Smooth muscle cell (in vitro differentiated cells): ENCODE measurements at regions not wholly inside any gene's neighbourhood (a gene's known extent, or its start where the extent isn't known, plus 50 kb on each side); places are given as distances from the start of the nearest gene placed in this dataset.
"Not testable (repeated sequence)": the region's sequence is repeated elsewhere in the genome, so short reads cannot be mapped to it uniquely, and the experiment has no call there.

Experiments used
- DNase-seq: peaks from one replicate; lab custom pipeline; 2025; ENCODE audit not compliant: unreplicated experiment; lab: John Stamatoyannopoulos, UW
- H2AFZ ChIP-seq: fragments of 200-600 bp; sonication (generic); 2 replicates; pipeline ENCODE4 v1.6.0; 2016; ENCODE audit warnings: antibody characterized with exemption, low read depth, mild to moderate bottlenecking
- H3F3A ChIP-seq: fragments of 200-600 bp; sonication (generic); 2 replicates; pipeline ENCODE4 v1.6.0; 2017; ENCODE audit warnings: antibody characterized with exemption, low read depth
- H3K27ac ChIP-seq: fragments of 200-600 bp; sonication (generic); 2 replicates; pipeline ENCODE4 v1.5.1; 2016; ENCODE audit warnings: low read depth, mild to moderate bottlenecking
- H3K27me3 ChIP-seq: fragments of 200-600 bp; sonication (generic); 2 replicates; pipeline ENCODE4 v1.6.1; 2016; ENCODE audit warnings: low read depth, mild to moderate bottlenecking
- H3K36me3 ChIP-seq: fragments of 200-600 bp; sonication (generic); 2 replicates; pipeline ENCODE4 v1.5.1; 2016; ENCODE audit warnings: low read depth
- H3K4me1 ChIP-seq: fragments of 200-600 bp; sonication (generic); 2 replicates; pipeline ENCODE4 v1.5.1; 2016; ENCODE audit warnings: low read depth
- H3K4me2 ChIP-seq: fragments of 200-600 bp; sonication (generic); 2 replicates; pipeline ENCODE4 v1.6.0; 2016; ENCODE audit warnings: mild to moderate bottlenecking
- H3K4me3 ChIP-seq: fragments of 200-600 bp; sonication (generic); 2 replicates; pipeline ENCODE4 v1.5.1; 2016; ENCODE audit warnings: mild to moderate bottlenecking
- H3K79me2 ChIP-seq: fragments of 200-600 bp; sonication (generic); 2 replicates; pipeline ENCODE4 v1.6.0; 2016; ENCODE audit warnings: low read depth, mild to moderate bottlenecking
- H3K9ac ChIP-seq: fragments of 200-600 bp; sonication (generic); 2 replicates; pipeline ENCODE4 v1.6.0; 2016; ENCODE audit warnings: low read depth
- H3K9me3 ChIP-seq: fragments of 200-600 bp; sonication (generic); replicated peaks from 2 replicates; pipeline ENCODE4 v1.5.1; 2016; ENCODE audit warnings: low read depth
- H4K20me1 ChIP-seq: fragments of 200-600 bp; sonication (generic); 2 replicates; pipeline ENCODE4 v1.6.0; 2016; ENCODE audit warnings: low read depth
- WGBS: methylation state at CpG from one replicate; pipeline ENCODE4 v1.1.7; 2016; ENCODE audit warnings: low lambda C conversion rate; 5-methylcytosine and 5-hydroxymethylcytosine counted together

- H3K27me3 ChIP-seq, H3F3A ChIP-seq: not testable (repeated sequence)
- H4K20me1 ChIP-seq = peaks cover 75% of the 10 kb centered on the region
These were observed 263.5 kb upstream of the PLGLB2 start for GRCh38 chr2:87484363-87484762.

GRCh38 chr2:87485455-87485854 is 262.4 kb upstream of the PLGLB2 start:
- not testable (repeated sequence) for H3F3A ChIP-seq, DNase-seq, H3K4me3 ChIP-seq, H3K9me3 ChIP-seq, H3K36me3 ChIP-seq, H2AFZ ChIP-seq, H3K9ac ChIP-seq, H3K27me3 ChIP-seq, H3K4me1 ChIP-seq, H3K4me2 ChIP-seq
- peak overlapping the region; percentile 19 for H3K27ac ChIP-seq
- H4K20me1 ChIP-seq = peaks cover 67% of the 10 kb centered on the region
- H3K79me2 ChIP-seq = peaks cover 46% of the 10 kb centered on the region
- WGBS = 21% methylated on average over 7 of the region's 8 CpGs

More at GRCh38 chr2:87484363-87484762, 263.5 kb upstream of the PLGLB2 start:
- not testable (repeated sequence) for H3K4me1 ChIP-seq, H2AFZ ChIP-seq, H3K9me3 ChIP-seq, H3K27ac ChIP-seq, DNase-seq, H3K36me3 ChIP-seq, H3K4me3 ChIP-seq, H3K4me2 ChIP-seq, H3K9ac ChIP-seq
- H3K79me2 ChIP-seq = peaks cover 55% of the 10 kb centered on the region
- 76% methylated on average over 2 of the region's 2 CpGs for WGBS

- Histone ChIP-seq H4K20me1 (peaks cover 65% of the 10 kb centered on the region), H3K27ac (peak overlapping the region; percentile 28), H3K79me2 (peaks cover 42% of the 10 kb centered on the region), H3K4me2 (peak overlapping the region; percentile 36)
- not testable (repeated sequence) for H3F3A ChIP-seq, H3K9me3 ChIP-seq, H3K27me3 ChIP-seq, H3K4me3 ChIP-seq, H3K36me3 ChIP-seq, H2AFZ ChIP-seq, H3K4me1 ChIP-seq, DNase-seq, H3K9ac ChIP-seq
- WGBS = 17% methylated on average over 2 of the region's 10 CpGs
These were observed 262.0 kb upstream of the PLGLB2 start for GRCh38 chr2:87485884-87486283.

DNA sequence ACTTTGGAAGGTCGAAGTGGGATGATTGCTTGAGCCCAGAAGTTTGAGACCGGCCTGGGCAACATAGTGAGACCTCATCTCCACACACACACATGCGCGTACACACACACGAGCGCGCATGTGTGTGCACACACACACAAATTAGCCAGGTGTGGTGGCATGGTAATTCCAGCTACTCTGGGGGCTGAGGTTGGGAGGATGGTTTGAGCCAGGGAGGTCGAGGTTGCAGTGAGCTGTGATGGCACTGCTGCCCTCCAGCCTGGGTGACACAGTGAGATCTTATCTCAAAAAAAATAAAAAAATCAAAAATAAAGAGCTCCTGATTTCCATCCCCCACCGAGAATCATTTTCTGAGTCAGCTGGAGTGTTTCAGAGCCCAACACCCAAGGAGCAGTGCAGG is 261.5 kb upstream of the PLGLB2 start:
- H3F3A ChIP-seq, H3K27me3 ChIP-seq, H2AFZ ChIP-seq, H3K4me1 ChIP-seq, H3K9me3 ChIP-seq, H3K9ac ChIP-seq, DNase-seq, H3K36me3 ChIP-seq, H3K4me3 ChIP-seq: not testable (repeated sequence)
- Histone ChIP-seq H3K4me2 (peak overlapping the region; percentile 36), H3K79me2 (peaks cover 40% of the 10 kb centered on the region), H4K20me1 (peaks cover 63% of the 10 kb centered on the region), H3K27ac (peak overlapping the region; percentile 28)
- WGBS = 87% methylated on average over 8 of the region's 9 CpGs

DNA sequence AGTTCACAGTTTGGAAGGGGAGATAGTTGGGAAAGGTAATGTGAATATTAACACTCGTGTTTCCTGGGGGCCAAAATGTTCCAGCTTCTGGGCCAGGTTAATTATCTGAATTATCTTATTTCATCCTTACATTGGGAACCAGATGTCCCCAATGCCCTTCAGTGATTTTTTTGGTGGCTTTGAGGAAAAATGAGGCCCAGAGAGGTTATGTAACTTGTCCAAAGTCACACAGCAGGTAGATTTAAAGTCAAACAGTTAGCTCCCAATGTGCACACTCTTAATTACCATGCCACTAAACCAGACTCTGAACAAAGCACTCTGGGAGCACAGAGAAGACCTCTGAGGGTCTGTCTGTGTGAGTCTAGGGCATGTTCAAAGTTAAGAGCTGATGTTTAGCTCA is 259.9 kb upstream of the PLGLB2 start:
- Histone ChIP-seq H4K20me1 (peaks cover 56% of the 10 kb centered on the region), H3K79me2 (peaks cover 40% of the 10 kb centered on the region)
- H3K4me3 ChIP-seq, H3K4me1 ChIP-seq, H3F3A ChIP-seq, H3K9ac ChIP-seq, H3K9me3 ChIP-seq, H3K27ac ChIP-seq, H3K4me2 ChIP-seq, DNase-seq, H2AFZ ChIP-seq, H3K36me3 ChIP-seq, H3K27me3 ChIP-seq: not testable (repeated sequence)
- 96% methylated on average over 1 of the region's 1 CpG for WGBS

DNA sequence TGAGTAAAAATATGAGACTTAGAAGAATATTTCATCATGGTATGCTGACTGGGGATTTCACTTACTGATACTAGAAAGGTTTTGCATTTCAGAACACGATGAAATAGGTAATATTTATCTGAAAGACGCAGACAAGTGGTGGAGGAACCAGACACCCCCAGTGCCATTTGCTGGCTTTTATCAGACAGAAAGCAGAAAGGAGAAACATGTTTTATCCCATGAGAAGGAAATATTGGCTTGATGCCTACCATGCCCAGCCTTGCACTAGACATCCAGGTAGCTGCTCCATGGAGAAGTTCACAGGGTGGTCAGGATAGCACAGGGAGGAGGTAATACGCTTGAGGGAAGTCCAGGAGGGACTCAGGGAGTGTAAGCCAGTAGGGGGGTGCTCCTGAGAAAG is 258.9 kb upstream of the PLGLB2 start:
- H3K4me1 ChIP-seq, DNase-seq, H3K9me3 ChIP-seq, H3K36me3 ChIP-seq, H3K27ac ChIP-seq, H3K27me3 ChIP-seq, H3K9ac ChIP-seq, H3F3A ChIP-seq, H3K4me2 ChIP-seq, H3K4me3 ChIP-seq, H2AFZ ChIP-seq: not testable (repeated sequence)
- WGBS = 85% methylated on average over 3 of the region's 3 CpGs
- H3K79me2 ChIP-seq = peaks cover 48% of the 10 kb centered on the region
- H4K20me1 ChIP-seq = peaks cover 55% of the 10 kb centered on the region

- H3K27ac ChIP-seq = peak overlapping the region; percentile 9
- 74% methylated on average over 5 of the region's 5 CpGs for WGBS
- not testable (repeated sequence) for H3K27me3 ChIP-seq, H3K4me1 ChIP-seq, H3K4me3 ChIP-seq, DNase-seq, H3K9ac ChIP-seq, H3F3A ChIP-seq, H3K4me2 ChIP-seq, H3K36me3 ChIP-seq, H2AFZ ChIP-seq, H3K9me3 ChIP-seq
- H4K20me1 ChIP-seq = peaks cover 37% of the 10 kb centered on the region
- H3K79me2 ChIP-seq = peaks cover 36% of the 10 kb centered on the region
These were observed 253.0 kb upstream of the PLGLB2 start for GRCh38 chr2:87494846-87495245.

DNA sequence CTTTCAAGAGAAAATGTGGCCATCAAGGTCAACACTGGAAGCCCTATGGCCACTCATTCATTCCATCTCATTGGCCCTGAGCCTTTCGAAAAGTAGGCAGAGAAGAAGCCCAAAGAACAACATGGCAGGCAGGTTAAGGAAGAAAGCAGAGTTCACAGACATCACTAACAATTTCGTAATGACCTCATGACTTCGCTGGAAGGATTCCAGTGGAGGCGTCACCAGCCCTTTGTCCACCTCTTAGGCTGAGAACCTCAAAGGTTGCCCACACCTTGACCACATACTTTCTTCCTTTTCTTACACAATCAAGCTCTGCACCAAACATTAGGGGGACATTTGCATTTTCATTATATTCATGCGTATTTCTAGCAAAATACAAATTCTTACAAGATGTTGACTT is 252.4 kb upstream of the PLGLB2 start:
- Histone ChIP-seq H3K27ac (peak overlapping the region; percentile 9), H3K79me2 (peaks cover 41% of the 10 kb centered on the region), H4K20me1 (peaks cover 40% of the 10 kb centered on the region)
- H3K9ac ChIP-seq, H3K36me3 ChIP-seq, H3K4me2 ChIP-seq, H3K4me1 ChIP-seq, H3F3A ChIP-seq, H2AFZ ChIP-seq, H3K4me3 ChIP-seq, DNase-seq, H3K9me3 ChIP-seq, H3K27me3 ChIP-seq: not testable (repeated sequence)
- 90% methylated on average over 5 of the region's 5 CpGs for WGBS
